ENCODE measurements at regions not wholly inside any gene's neighbourhood (a gene's known extent, or its start where the extent isn't known, plus 50 kb on each side); places are given as distances from the start of the nearest gene placed in this dataset.

- no peaks in the 10 kb centered on the region for H3K9me3 ChIP-seq (ENCODE audit: insufficient read depth, low read depth)
- DNase-seq, result no peak
- no peak overlapping the region for H2AFZ ChIP-seq
- no peaks in the 10 kb centered on the region for H3K9me2 ChIP-seq (ENCODE audit: insufficient read depth)
- H3K27me3 ChIP-seq (ENCODE audit: insufficient read depth, low read depth), result peaks cover 59% of the 10 kb centered on the region
- H3K4me1 ChIP-seq (replicated peaks; ENCODE audit: insufficient read depth), result no peaks in the 10 kb centered on the region
- no peaks in the 10 kb centered on the region for H3F3A ChIP-seq (ENCODE audit: insufficient read depth, low read depth)
- H3K27ac ChIP-seq, result no peak overlapping the region
- BruUV-seq (replicated peaks), result no TSS peak
- intact Hi-C loops (cut with micrococcal nuclease; ENCODE audit: unreplicated experiment), result no loop called here
- POLR2A ChIA-PET (ENCODE audit: unreplicated experiment), result no interaction called here
- no peak for TF ChIP-seq EZH2 (IDR thresholded peaks at IDR 0.05; ENCODE audit: low read depth)
- H4K20me1 ChIP-seq (ENCODE audit: insufficient read depth), result no peaks in the 10 kb centered on the region
- H3K79me2 ChIP-seq (ENCODE audit: low read depth), result no peaks in the 10 kb centered on the region
- CTCF ChIA-PET, result no interaction called here
- no peak overlapping the region for H3K4me2 ChIP-seq
- no peak overlapping the region for H3K4me3 ChIP-seq
- H3K36me3 ChIP-seq (ENCODE audit: low read depth), result no peaks in the 10 kb centered on the region
Observed at GRCh38 chr7:25594728-25595127, 366.4 kb upstream of the NPVF start.

DNA sequence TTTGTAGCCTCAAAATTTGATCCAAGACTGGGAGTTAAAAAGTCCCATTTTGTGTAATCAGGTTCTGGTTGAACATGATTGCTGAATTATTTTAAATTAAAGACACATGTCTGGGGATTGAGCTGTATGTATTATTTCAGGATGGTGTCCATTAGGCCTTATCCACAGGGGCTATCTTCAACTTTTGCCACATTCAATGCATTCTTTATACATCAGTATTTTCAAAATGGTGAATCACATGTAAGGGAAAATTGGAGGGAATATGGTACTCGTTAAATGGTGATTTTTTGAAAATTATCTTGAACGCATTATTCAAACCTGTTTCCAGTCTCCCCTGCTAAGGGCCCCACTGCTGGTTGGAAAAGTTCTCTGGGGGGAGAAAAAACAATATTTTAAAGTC lies 367.7 kb upstream of the NPVF start:
- DNase-seq, result no peak
- H3K36me3 ChIP-seq (ENCODE audit: low read depth), result no peaks in the 10 kb centered on the region
- no peaks in the 10 kb centered on the region for H4K20me1 ChIP-seq (ENCODE audit: insufficient read depth)
- no TSS peak for BruUV-seq (replicated peaks)
- no peak overlapping the region for H2AFZ ChIP-seq
- no peak overlapping the region for H3K4me2 ChIP-seq
- H3K27me3 ChIP-seq (ENCODE audit: insufficient read depth, low read depth), result peaks cover 58% of the 10 kb centered on the region
- H3K9me2 ChIP-seq (ENCODE audit: insufficient read depth), result no peaks in the 10 kb centered on the region
- no peaks in the 10 kb centered on the region for H3K4me1 ChIP-seq (replicated peaks; ENCODE audit: insufficient read depth)
- H3K27ac ChIP-seq, result no peak overlapping the region
- H3F3A ChIP-seq (ENCODE audit: insufficient read depth, low read depth), result no peaks in the 10 kb centered on the region
- ChIA-PET CTCF (no interaction called here), POLR2A (ENCODE audit: unreplicated experiment) (no interaction called here)
- intact Hi-C loops (cut with micrococcal nuclease; ENCODE audit: unreplicated experiment), result no loop called here
- TF ChIP-seq CTCF (conservative IDR thresholded peaks at IDR 0.05), result no peak
- H3K79me2 ChIP-seq (ENCODE audit: low read depth), result no peaks in the 10 kb centered on the region
- H3K9me3 ChIP-seq (ENCODE audit: insufficient read depth, low read depth), result no peaks in the 10 kb centered on the region
- H3K4me3 ChIP-seq, result no peak overlapping the region

DNA sequence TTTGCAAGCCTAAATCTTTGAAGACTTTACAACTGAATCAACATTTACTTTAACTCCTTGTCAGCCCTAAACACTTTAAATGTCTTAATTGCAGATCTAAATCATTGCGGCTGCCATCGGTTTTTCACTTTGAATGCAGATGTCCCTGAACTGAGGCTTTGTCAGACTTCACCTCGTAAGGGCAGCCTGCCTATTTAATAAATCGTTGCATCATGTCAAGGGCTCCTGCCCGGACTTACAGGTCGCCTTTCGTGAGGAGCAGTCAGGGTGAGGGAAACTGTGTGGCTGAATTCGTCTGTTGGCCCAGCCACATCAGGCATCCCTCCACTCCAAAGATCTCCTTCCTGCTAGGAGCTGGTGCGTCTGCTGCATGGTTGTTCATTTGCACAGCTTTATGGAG lies 368.2 kb upstream of the NPVF start:
- Histone ChIP-seq H2AFZ (no peak overlapping the region), H4K20me1 (ENCODE audit: insufficient read depth) (no peaks in the 10 kb centered on the region), H3K36me3 (ENCODE audit: low read depth) (no peaks in the 10 kb centered on the region), H3K4me3 (no peak overlapping the region), H3K27me3 (ENCODE audit: insufficient read depth, low read depth) (peaks cover 54% of the 10 kb centered on the region), H3K4me2 (no peak overlapping the region), H3F3A (ENCODE audit: insufficient read depth, low read depth) (no peaks in the 10 kb centered on the region), H3K79me2 (ENCODE audit: low read depth) (no peaks in the 10 kb centered on the region), H3K4me1 (replicated peaks; ENCODE audit: insufficient read depth) (no peaks in the 10 kb centered on the region), H3K27ac (no peak overlapping the region), H3K9me3 (ENCODE audit: insufficient read depth, low read depth) (no peaks in the 10 kb centered on the region), H3K9me2 (ENCODE audit: insufficient read depth) (no peaks in the 10 kb centered on the region)
- intact Hi-C loops (cut with micrococcal nuclease; ENCODE audit: unreplicated experiment), result no loop called here
- TF ChIP-seq EZH2 (IDR thresholded peaks at IDR 0.05; ENCODE audit: low read depth) (no peak), CTCF (conservative IDR thresholded peaks at IDR 0.05) (no peak)
- no TSS peak for BruUV-seq (replicated peaks)
- ChIA-PET CTCF (no interaction called here), POLR2A (ENCODE audit: unreplicated experiment) (no interaction called here)
- DNase-seq, result no peak

DNA sequence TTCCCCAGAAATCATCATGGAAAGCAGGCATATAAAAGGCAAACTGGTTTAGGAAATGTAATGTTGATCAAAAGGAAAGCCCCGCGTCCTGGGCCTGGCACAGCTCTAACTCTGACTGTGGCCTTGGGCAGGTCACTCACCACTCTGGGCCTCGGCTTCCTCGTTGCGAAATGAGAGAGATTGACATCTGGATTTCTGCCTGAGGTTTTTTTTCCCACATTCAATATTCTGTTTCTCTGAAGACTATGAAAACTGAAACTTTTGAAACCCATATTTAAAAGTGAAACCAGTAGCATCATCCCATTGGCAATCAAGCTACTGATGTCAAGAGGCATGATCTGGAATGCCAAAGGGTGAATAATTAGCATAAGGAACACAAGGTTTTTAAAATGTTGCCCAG lies 369.7 kb upstream of the NPVF start:
- Histone ChIP-seq H4K20me1 (ENCODE audit: insufficient read depth) (no peaks in the 10 kb centered on the region), H3K79me2 (ENCODE audit: low read depth) (no peaks in the 10 kb centered on the region), H2AFZ (peak overlapping the region; percentile 23; the same call in 1 of the 2 replicates), H3K4me2 (peak overlapping the region; percentile 4; the same call in 1 of the 2 replicates), H3K27me3 (ENCODE audit: insufficient read depth, low read depth) (peaks cover 39% of the 10 kb centered on the region), H3K9me2 (ENCODE audit: insufficient read depth) (no peaks in the 10 kb centered on the region), H3K4me3 (no peak overlapping the region), H3F3A (ENCODE audit: insufficient read depth, low read depth) (no peaks in the 10 kb centered on the region), H3K36me3 (ENCODE audit: low read depth) (no peaks in the 10 kb centered on the region), H3K4me1 (replicated peaks; ENCODE audit: insufficient read depth) (no peaks in the 10 kb centered on the region; the same call in 1 of the 2 replicates), H3K27ac (no peak overlapping the region), H3K9me3 (ENCODE audit: insufficient read depth, low read depth) (no peaks in the 10 kb centered on the region)
- BruUV-seq (replicated peaks), result no TSS peak
- TF ChIP-seq EZH2 (IDR thresholded peaks at IDR 0.05; ENCODE audit: low read depth), result no peak
- no peak for TF ChIP-seq CTCF (conservative IDR thresholded peaks at IDR 0.05)
- no peak for DNase-seq
- ChIA-PET CTCF (interaction anchor here (0.6 kb wide), 1 partner anchor 125 kb away, joined by 4 read pairs; no protein-coding TSS in a partner anchor), POLR2A (ENCODE audit: unreplicated experiment) (interaction anchor here (0.7 kb wide), 1 partner anchor 909 kb away, joined by 3 read pairs; no protein-coding TSS in a partner anchor)
- intact Hi-C loops (cut with micrococcal nuclease; ENCODE audit: unreplicated experiment), result no loop called here
